GM23338 (cell line): ENCODE measurements at regions not wholly inside any gene's neighbourhood (a gene's known extent, or its start where the extent isn't known, plus 50 kb on each side); places are given as distances from the start of the nearest gene placed in this dataset.

Source experiments
- ATAC-seq: fragments of 200-7000 bp; cut with Tn5 transposase; 3 replicates; pipeline ENCODE4 v1.9.1; 2020
- DNase-seq: peaks from one replicate; pipeline ENCODE4 v3.0.0-alpha.2; 2015; ENCODE audit warnings: low spot score
- H2AFZ ChIP-seq: fragments of 200-600 bp; sonication (generic); 2 replicates; pipeline ENCODE4 v1.8.0; 2016; ENCODE audit warnings: antibody characterized with exemption, mild to moderate bottlenecking, moderate library complexity
- H3F3A ChIP-seq: fragments of 200-600 bp; sonication (generic); replicated peaks from 2 replicates; pipeline ENCODE4 v1.8.0; 2017; ENCODE audit warnings: antibody characterized with exemption, mixed run types, low read depth
- H3K27ac ChIP-seq: fragments of 200-600 bp; sonication (generic); 2 replicates; pipeline ENCODE4 v1.6.1; 2016; ENCODE audit warnings: low read depth
- H3K27me3 ChIP-seq: fragments of 200-600 bp; sonication (generic); 2 replicates; pipeline ENCODE4 v1.8.0; 2016; ENCODE audit warnings: mild to moderate bottlenecking, mixed run types, moderate library complexity; ENCODE audit not compliant: insufficient read depth
- H3K36me3 ChIP-seq: fragments of 200-600 bp; sonication (generic); 2 replicates; pipeline ENCODE4 v1.8.0; 2016; ENCODE audit warnings: mild to moderate bottlenecking; ENCODE audit not compliant: insufficient read depth
- H3K4me1 ChIP-seq: fragments of 200-600 bp; sonication (generic); 2 replicates; pipeline ENCODE4 v1.8.0; 2016; ENCODE audit warnings: mild to moderate bottlenecking, moderate library complexity; ENCODE audit not compliant: insufficient read depth
- H3K4me2 ChIP-seq: fragments of 200-600 bp; sonication (generic); 2 replicates; pipeline ENCODE4 v1.7.1; 2017; ENCODE audit warnings: mixed run types
- H3K4me3 ChIP-seq: fragments of 200-600 bp; sonication (generic); 2 replicates; pipeline ENCODE4 v1.6.1; 2016; ENCODE audit warnings: mixed run types
- H3K79me2 ChIP-seq: fragments of 200-600 bp; sonication (generic); replicated peaks from 2 replicates; pipeline ENCODE4 v1.8.0; 2017; ENCODE audit warnings: mild to moderate bottlenecking; ENCODE audit not compliant: insufficient read depth
- H3K9me2 ChIP-seq: fragments of 200-600 bp; sonication (generic); 2 replicates; pipeline ENCODE4 v1.8.0; 2017; ENCODE audit not compliant: insufficient read depth
- H4K20me1 ChIP-seq: fragments of 200-600 bp; sonication (generic); replicated peaks from 2 replicates; pipeline ENCODE4 v1.8.0; 2017; ENCODE audit warnings: mild to moderate bottlenecking; ENCODE audit not compliant: insufficient read depth
- H3K27ac Mint-ChIP-seq: 2 replicates; pipeline ENCODE4 v1.8.0; 2020; ENCODE audit warnings: inconsistent platforms, mild to moderate bottlenecking, moderate library complexity, mixed read lengths
- H3K27me3 Mint-ChIP-seq: 3 replicates; pipeline ENCODE4 v1.8.0; 2022; ENCODE audit warnings: low read depth, mild to moderate bottlenecking, moderate library complexity, mixed read lengths, inconsistent platforms; ENCODE audit not compliant: insufficient read depth, poor library complexity
- H3K36me3 Mint-ChIP-seq: 3 replicates; pipeline ENCODE4 v1.8.0; 2021; ENCODE audit warnings: low read depth, mild to moderate bottlenecking, inconsistent platforms, moderate library complexity, mixed read lengths
- H3K4me1 Mint-ChIP-seq: 3 replicates; pipeline ENCODE4 v1.8.0; 2020; ENCODE audit warnings: mild to moderate bottlenecking, inconsistent platforms, mixed read lengths
- H3K4me3 Mint-ChIP-seq: 3 replicates; pipeline ENCODE4 v1.8.0; 2021; ENCODE audit warnings: moderate library complexity, mild to moderate bottlenecking, inconsistent platforms, mixed read lengths
- H3K9me3 Mint-ChIP-seq: 3 replicates; pipeline ENCODE4 v1.8.0; 2020; ENCODE audit warnings: moderate library complexity, mild to moderate bottlenecking, inconsistent platforms, mixed read lengths
- CTCF ChIP-seq, 2 experiments: fragments of 200-600 bp in 1 of 2; sonication (generic) in 1 of 2; conservative IDR thresholded peaks; 2 replicates each; pipeline versions ENCODE4 v1.5.1 to v1.6.1; 2016 to 2017; ENCODE audit warnings: antibody characterized with exemption in 2 of 2, low read depth in 2 of 2, mild to moderate bottlenecking in 2 of 2, moderate library complexity in 1 of 2
- EZH2 ChIP-seq: fragments of 200-600 bp; sonication (generic); IDR thresholded peaks from one replicate; pipeline ENCODE4 v1.8.0; 2017; ENCODE audit warnings: antibody characterized with exemption, mild to moderate bottlenecking, low read depth; ENCODE audit not compliant: unreplicated experiment
- EZH2phosphoT487 ChIP-seq: fragments of 200-600 bp; sonication (generic); IDR thresholded peaks from one replicate; pipeline ENCODE4 v1.8.1; 2018; ENCODE audit warnings: antibody characterized with exemption; ENCODE audit not compliant: unreplicated experiment
- JUNB ChIP-seq: IDR thresholded peaks from one replicate; pipeline ENCODE4 v1.6.1; 2016; ENCODE audit warnings: antibody characterized with exemption; ENCODE audit not compliant: unreplicated experiment
- NANOG ChIP-seq: IDR thresholded peaks from 2 replicates; pipeline ENCODE4 v1.6.1; 2016; ENCODE audit warnings: antibody characterized with exemption, borderline replicate concordance
- POLR2AphosphoS5 ChIP-seq: IDR thresholded peaks from 2 replicates; pipeline ENCODE4 v1.6.1; 2016; ENCODE audit warnings: antibody characterized with exemption, low read depth
- STAT1 ChIP-seq: IDR thresholded peaks from one replicate; pipeline ENCODE4 v1.6.1; 2016; ENCODE audit warnings: antibody characterized with exemption; ENCODE audit not compliant: unreplicated experiment
- ZNF114 ChIP-seq: fragments of 250-450 bp; sonication (Bioruptor Pico); IDR thresholded peaks from 2 replicates; pipeline ENCODE4 v1.5.0; 2020; ENCODE audit warnings: mild to moderate bottlenecking, moderate library complexity
- ZNF331 ChIP-seq: fragments of 250-450 bp; sonication (Bioruptor Pico); IDR thresholded peaks from 2 replicates; pipeline ENCODE4 v1.5.0; 2020; ENCODE audit warnings: low read depth, mild to moderate bottlenecking, moderate library complexity
- ZNF462 ChIP-seq: fragments of 250-450 bp; sonication (Bioruptor Pico); IDR thresholded peaks from 2 replicates; pipeline ENCODE4 v1.5.0; 2020; ENCODE audit warnings: mild to moderate bottlenecking, moderate library complexity
- TF ChIP-seq, protein P1 (sequence below): IDR thresholded peaks from one replicate; pipeline ENCODE4 v1.6.1; 2018; ENCODE audit warnings: antibody characterized with exemption; ENCODE audit not compliant: unreplicated experiment

DNA sequence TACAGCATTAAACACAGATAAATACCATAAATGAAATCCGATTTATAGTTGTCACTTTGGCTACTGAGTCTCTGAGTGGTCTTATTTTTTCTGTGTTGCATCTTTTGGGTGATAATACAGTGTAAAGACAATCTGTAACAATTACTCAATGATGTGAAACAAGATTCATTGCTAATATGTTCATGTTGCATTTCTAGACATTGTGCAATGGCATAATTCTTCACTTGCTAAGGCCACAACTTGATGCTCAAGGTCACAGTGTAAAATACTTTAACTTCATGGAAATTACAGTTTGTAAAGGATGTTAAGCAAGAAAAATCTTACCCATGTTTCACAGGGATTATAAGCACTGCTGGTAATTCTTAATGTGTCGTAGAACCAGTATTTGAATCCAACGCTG lies 74.9 kb upstream of the SMLR1 start:
- no peak overlapping the region for H3K27ac Mint-ChIP-seq
- no peak for TF ChIP-seq EZH2
- no peak for TF ChIP-seq CTCF (conservative IDR thresholded peaks at IDR 0.05; ENCODE audit: low read depth in 2 of 2)
- TF ChIP-seq, protein P1, sequence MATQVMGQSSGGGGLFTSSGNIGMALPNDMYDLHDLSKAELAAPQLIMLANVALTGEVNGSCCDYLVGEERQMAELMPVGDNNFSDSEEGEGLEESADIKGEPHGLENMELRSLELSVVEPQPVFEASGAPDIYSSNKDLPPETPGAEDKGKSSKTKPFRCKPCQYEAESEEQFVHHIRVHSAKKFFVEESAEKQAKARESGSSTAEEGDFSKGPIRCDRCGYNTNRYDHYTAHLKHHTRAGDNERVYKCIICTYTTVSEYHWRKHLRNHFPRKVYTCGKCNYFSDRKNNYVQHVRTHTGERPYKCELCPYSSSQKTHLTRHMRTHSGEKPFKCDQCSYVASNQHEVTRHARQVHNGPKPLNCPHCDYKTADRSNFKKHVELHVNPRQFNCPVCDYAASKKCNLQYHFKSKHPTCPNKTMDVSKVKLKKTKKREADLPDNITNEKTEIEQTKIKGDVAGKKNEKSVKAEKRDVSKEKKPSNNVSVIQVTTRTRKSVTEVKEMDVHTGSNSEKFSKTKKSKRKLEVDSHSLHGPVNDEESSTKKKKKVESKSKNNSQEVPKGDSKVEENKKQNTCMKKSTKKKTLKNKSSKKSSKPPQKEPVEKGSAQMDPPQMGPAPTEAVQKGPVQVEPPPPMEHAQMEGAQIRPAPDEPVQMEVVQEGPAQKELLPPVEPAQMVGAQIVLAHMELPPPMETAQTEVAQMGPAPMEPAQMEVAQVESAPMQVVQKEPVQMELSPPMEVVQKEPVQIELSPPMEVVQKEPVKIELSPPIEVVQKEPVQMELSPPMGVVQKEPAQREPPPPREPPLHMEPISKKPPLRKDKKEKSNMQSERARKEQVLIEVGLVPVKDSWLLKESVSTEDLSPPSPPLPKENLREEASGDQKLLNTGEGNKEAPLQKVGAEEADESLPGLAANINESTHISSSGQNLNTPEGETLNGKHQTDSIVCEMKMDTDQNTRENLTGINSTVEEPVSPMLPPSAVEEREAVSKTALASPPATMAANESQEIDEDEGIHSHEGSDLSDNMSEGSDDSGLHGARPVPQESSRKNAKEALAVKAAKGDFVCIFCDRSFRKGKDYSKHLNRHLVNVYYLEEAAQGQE: no peak
- no peak for TF ChIP-seq JUNB
- no peak for TF ChIP-seq POLR2AphosphoS5
- no peak for TF ChIP-seq ZNF331 (CRISPR knock-in tag)
- TF ChIP-seq ZNF114: no peak
- TF ChIP-seq ZNF462 (CRISPR knock-in tag): no peak
- TF ChIP-seq STAT1: no peak
- TF ChIP-seq NANOG: no peak
- TF ChIP-seq EZH2phosphoT487: no peak
- Histone ChIP-seq H4K20me1 (no peaks in the 10 kb centered on the region), H3K79me2 (no peaks in the 10 kb centered on the region), H2AFZ (no peak overlapping the region), H3K27me3 (no peaks in the 10 kb centered on the region), H3K4me3 (no peak overlapping the region), H3K4me1 (no peaks in the 10 kb centered on the region), H3K4me2 (no peak overlapping the region), H3F3A (no peaks in the 10 kb centered on the region), H3K9me2 (no peaks in the 10 kb centered on the region; the same call in 1 of the 2 replicates), H3K27ac (no peak overlapping the region), H3K36me3 (no peaks in the 10 kb centered on the region; the same call in none of the 2 replicates)
- no peak for ATAC-seq
- DNase-seq: no peak
- peaks cover 28% of the 10 kb centered on the region for H3K36me3 Mint-ChIP-seq
- no peak overlapping the region for H3K4me3 Mint-ChIP-seq
- H3K9me3 Mint-ChIP-seq: peaks cover 35% of the 10 kb centered on the region
- no peaks in the 10 kb centered on the region for H3K4me1 Mint-ChIP-seq
- no peaks in the 10 kb centered on the region for H3K27me3 Mint-ChIP-seq
